ENCODE measurements at regions not wholly inside any gene's neighbourhood (a gene's known extent, or its start where the extent isn't known, plus 50 kb on each side); places are given as distances from the start of the nearest gene placed in this dataset.
"Not testable (repeated sequence)": the region's sequence is repeated elsewhere in the genome, so short reads cannot be mapped to it uniquely, and the experiment has no call there.

GRCh38 chr11:123356539-123356938, 73.5 kb upstream of the GRAMD1B start:
- no peaks in the 10 kb centered on the region for H3K9me3 ChIP-seq
- DNase-seq: no peak
- no peak overlapping the region for H3K4me3 ChIP-seq
- peaks cover 46% of the 10 kb centered on the region for H3K27me3 ChIP-seq
- no peaks in the 10 kb centered on the region for H3K36me3 ChIP-seq

- no peak overlapping the region for H3K4me3 ChIP-seq
- no peaks in the 10 kb centered on the region for H3K9me3 ChIP-seq
- no peaks in the 10 kb centered on the region for H3K36me3 ChIP-seq
- H3K27me3 ChIP-seq: peaks cover 37% of the 10 kb centered on the region
- DNase-seq: no peak
These were observed 75.6 kb upstream of the GRAMD1B start for GRCh38 chr11:123354371-123354975.

- Histone ChIP-seq H3K27me3 (peaks cover 7% of the 10 kb centered on the region), H3K9me3 (no peaks in the 10 kb centered on the region), H3K4me3 (no peak overlapping the region), H3K36me3 (no peaks in the 10 kb centered on the region)
- no peak for DNase-seq
These were observed 78.7 kb upstream of the GRAMD1B start for GRCh38 chr11:123351375-123351774.

GRCh38 chr11:123349382-123349781, 80.7 kb upstream of the GRAMD1B start:
- no peaks in the 10 kb centered on the region for H3K36me3 ChIP-seq
- H3K27me3 ChIP-seq: peaks cover 10% of the 10 kb centered on the region
- no peak for DNase-seq
- no peaks in the 10 kb centered on the region for H3K9me3 ChIP-seq
- no peak overlapping the region for H3K4me3 ChIP-seq

GRCh38 chr11:123344790-123345357, 85.2 kb upstream of the GRAMD1B start:
- Histone ChIP-seq H3K36me3 (no peaks in the 10 kb centered on the region), H3K4me3 (no peak overlapping the region), H3K27me3 (peaks cover 4% of the 10 kb centered on the region), H3K9me3 (no peaks in the 10 kb centered on the region)
- no peak for DNase-seq

GRCh38 chr11:123344188-123344587, 85.9 kb upstream of the GRAMD1B start:
- DNase-seq, H3K36me3 ChIP-seq, H3K27me3 ChIP-seq, H3K9me3 ChIP-seq, H3K4me3 ChIP-seq: not testable (repeated sequence)

- DNase-seq: no peak
- H3K4me3 ChIP-seq: no peak overlapping the region
- peaks cover 12% of the 10 kb centered on the region; the same call in 1 of the 2 replicates for H3K27me3 ChIP-seq
- H3K36me3 ChIP-seq: no peaks in the 10 kb centered on the region
- no peaks in the 10 kb centered on the region for H3K9me3 ChIP-seq
These were observed 90.9 kb upstream of the GRAMD1B start for GRCh38 chr11:123338997-123339752.

- DNase-seq: no peak
- H3K36me3 ChIP-seq: no peaks in the 10 kb centered on the region
- H3K27me3 ChIP-seq: peaks cover 12% of the 10 kb centered on the region; the same call in 1 of the 2 replicates
- no peaks in the 10 kb centered on the region for H3K9me3 ChIP-seq
- no peak overlapping the region for H3K4me3 ChIP-seq
These were observed 91.7 kb upstream of the GRAMD1B start for GRCh38 chr11:123338266-123338800.

GRCh38 chr11:123334925-123335324, 95.1 kb upstream of the GRAMD1B start:
- Histone ChIP-seq H3K4me3 (no peak overlapping the region), H3K27me3 (peaks cover 12% of the 10 kb centered on the region; the same call in 1 of the 2 replicates), H3K9me3 (0 out of 2 replicates have a peak, but pooled peaks cover 3% of the 10 kb centered on the region), H3K36me3 (no peaks in the 10 kb centered on the region)
- DNase-seq: no peak

- H3K27me3 ChIP-seq: peaks cover 16% of the 10 kb centered on the region; the same call in 1 of the 2 replicates
- H3K36me3 ChIP-seq, H3K9me3 ChIP-seq, DNase-seq, H3K4me3 ChIP-seq: not testable (repeated sequence)
These were observed 97.5 kb upstream of the GRAMD1B start for GRCh38 chr11:123332577-123332976.

GRCh38 chr11:123330948-123331347, 99.1 kb upstream of the GRAMD1B start:
- Histone ChIP-seq H3K9me3 (0 out of 2 replicates have a peak, but pooled peaks cover 3% of the 10 kb centered on the region), H3K27me3 (peaks cover 13% of the 10 kb centered on the region; the same call in 1 of the 2 replicates), H3K4me3 (no peak overlapping the region), H3K36me3 (no peaks in the 10 kb centered on the region)
- DNase-seq: no peak

- peaks cover 9% of the 10 kb centered on the region; the same call in 1 of the 2 replicates for H3K27me3 ChIP-seq
- DNase-seq: no peak
- no peaks in the 10 kb centered on the region for H3K36me3 ChIP-seq
- 0 out of 2 replicates have a peak, but pooled peaks cover 3% of the 10 kb centered on the region for H3K9me3 ChIP-seq
- no peak overlapping the region for H3K4me3 ChIP-seq
These were observed 99.6 kb upstream of the GRAMD1B start for GRCh38 chr11:123330471-123330870.

- 0 out of 2 replicates have a peak, but pooled peaks cover 3% of the 10 kb centered on the region for H3K9me3 ChIP-seq
- H3K36me3 ChIP-seq: no peaks in the 10 kb centered on the region
- peaks cover 5% of the 10 kb centered on the region; the same call in 1 of the 2 replicates for H3K27me3 ChIP-seq
- no peak for DNase-seq
- H3K4me3 ChIP-seq: no peak overlapping the region
These were observed 100.0 kb upstream of the GRAMD1B start for GRCh38 chr11:123330071-123330470.

GRCh38 chr11:123328281-123328867, 101.7 kb upstream of the GRAMD1B start:
- no peak overlapping the region for H3K4me3 ChIP-seq
- DNase-seq: no peak
- H3K9me3 ChIP-seq: 0 out of 2 replicates have a peak, but pooled peaks cover 3% of the 10 kb centered on the region
- H3K27me3 ChIP-seq: peaks cover 13% of the 10 kb centered on the region
- no peaks in the 10 kb centered on the region for H3K36me3 ChIP-seq

GRCh38 chr11:123325533-123325932, 104.5 kb upstream of the GRAMD1B start:
- DNase-seq: no peak
- Histone ChIP-seq H3K27me3 (peaks cover 23% of the 10 kb centered on the region), H3K4me3 (no peak overlapping the region), H3K36me3 (no peaks in the 10 kb centered on the region), H3K9me3 (no peaks in the 10 kb centered on the region)

GRCh38 chr11:123323568-123323967, 106.5 kb upstream of the GRAMD1B start:
- no peaks in the 10 kb centered on the region for H3K9me3 ChIP-seq
- no peak for DNase-seq

GRCh38 chr11:123321636-123322035, 108.4 kb upstream of the GRAMD1B start:
- Histone ChIP-seq H3K9me3 (no peaks in the 10 kb centered on the region), H3K36me3 (no peaks in the 10 kb centered on the region), H3K27me3 (peaks cover 22% of the 10 kb centered on the region), H3K4me3 (no peak overlapping the region)
- no peak for DNase-seq

More at GRCh38 chr11:123323568-123323967, 106.5 kb upstream of the GRAMD1B start:
- no peak overlapping the region for H3K4me3 ChIP-seq
- H3K36me3 ChIP-seq: no peaks in the 10 kb centered on the region
- peaks cover 23% of the 10 kb centered on the region for H3K27me3 ChIP-seq

All from MG63 (cell line).